Ascending aorta (tissue), 2 donors: ENCODE measurements at regions not wholly inside any gene's neighbourhood (a gene's known extent, or its start where the extent isn't known, plus 50 kb on each side); places are given as distances from the start of the nearest gene placed in this dataset.
A peak's percentile ranks its signal among the peaks of the same experiment; 100 is the strongest.
"Not testable (repeated sequence)": the region's sequence is repeated elsewhere in the genome, so short reads cannot be mapped to it uniquely, and the experiment has no call there.

Experiments
- DNase-seq, 2 donors: peaks; one replicate each; pipeline ENCODE4 v3.0.0-alpha.2; 2019; ENCODE audit warnings: low spot score in 2 of 2
- H3K27ac ChIP-seq, 2 donors: fragments of 200-600 bp; sonication (generic); one replicate each; pipeline ENCODE4 v1.5.1; 2016 to 2017; ENCODE audit warnings: mild to moderate bottlenecking in 1 of 2
- H3K27me3 ChIP-seq: fragments of 200-600 bp; sonication (generic); one replicate; pipeline ENCODE4 v1.5.1; 2017
- H3K36me3 ChIP-seq, 2 donors: fragments of 200-600 bp; sonication (generic); one replicate each; pipeline ENCODE4 v1.5.1; 2016
- H3K4me1 ChIP-seq, 2 donors: fragments of 200-600 bp; sonication (generic); one replicate each; pipeline ENCODE4 v1.5.1; 2016 to 2017; ENCODE audit warnings: mild to moderate bottlenecking in 1 of 2
- H3K4me3 ChIP-seq, 2 donors: fragments of 200-600 bp; sonication (generic); one replicate each; pipeline ENCODE4 v1.5.1; 2016 to 2017; ENCODE audit warnings: mild to moderate bottlenecking in 1 of 2
- H3K9me3 ChIP-seq, 2 donors: fragments of 200-600 bp; sonication (generic); one replicate each; pipeline ENCODE4 v1.5.1; 2016
- intact Hi-C: fragments of 100-400 bp; cut with DNase I; formaldehyde crosslinking; loops from one replicate; pipeline ENCODE4 v1.15.1; 2023

GRCh38 chr1:120357046-120357445 lies 57.8 kb upstream of the NBPF8 start:
- H3K4me1 ChIP-seq, intact Hi-C loops, H3K36me3 ChIP-seq, H3K9me3 ChIP-seq, H3K4me3 ChIP-seq, H3K27ac ChIP-seq, H3K27me3 ChIP-seq: not testable (repeated sequence)
- peak in 1 of 2 donors; percentile 67 for DNase-seq

DNA sequence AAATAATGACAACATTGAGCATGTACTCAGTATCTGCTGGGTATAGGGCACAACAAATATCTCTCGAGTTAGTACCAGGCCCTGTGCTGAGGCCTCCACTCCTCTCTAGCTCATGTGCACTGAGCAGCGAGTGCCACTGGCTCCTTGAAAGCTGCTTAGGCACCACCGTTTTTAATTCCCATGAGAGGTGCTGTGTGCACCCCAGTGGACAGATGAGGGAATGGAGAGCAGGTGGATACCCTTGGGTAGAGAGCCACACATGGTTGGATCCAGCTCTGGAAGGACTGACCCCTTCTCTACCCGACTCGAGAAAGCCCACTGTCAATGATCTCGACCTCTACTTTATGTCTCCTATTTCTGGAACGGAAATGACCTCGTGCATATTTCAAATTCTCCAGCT lies 58.7 kb upstream of the NBPF8 start:
- H3K9me3 ChIP-seq, H3K36me3 ChIP-seq, DNase-seq, intact Hi-C loops, H3K4me1 ChIP-seq, H3K27me3 ChIP-seq, H3K4me3 ChIP-seq: not testable (repeated sequence)
- H3K27ac ChIP-seq, result peak overlapping the region in 1 of 2 donors; percentile 32

DNA sequence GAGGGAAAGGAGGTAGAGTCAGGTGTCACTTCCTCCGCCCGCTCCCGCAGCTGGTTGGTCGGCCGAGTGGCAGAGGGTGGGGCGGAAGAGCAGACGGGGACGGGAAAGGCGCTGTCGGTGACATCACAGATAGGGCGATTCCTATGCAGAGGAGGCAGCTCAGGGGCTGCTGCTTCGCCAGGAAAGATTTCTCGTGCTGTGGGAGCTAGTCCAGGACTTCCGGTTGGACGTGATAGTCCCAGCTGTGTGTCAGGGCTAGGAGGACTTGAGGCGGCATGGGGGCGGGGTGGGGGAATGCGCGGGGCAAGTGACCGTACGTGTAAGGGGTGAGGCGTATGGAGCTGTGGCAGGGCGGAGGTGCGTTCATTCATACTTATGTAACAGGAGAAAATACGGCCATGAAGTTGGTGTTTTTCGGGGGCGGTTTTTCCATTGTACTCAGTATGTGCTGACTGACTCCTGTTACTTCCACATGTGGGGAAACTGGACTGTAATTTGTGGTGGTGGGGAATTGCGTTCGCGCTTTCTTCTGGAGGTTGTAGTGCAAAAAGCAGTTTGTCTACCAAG lies 60.1 kb upstream of the NBPF8 start:
- Histone ChIP-seq H3K27ac (peak overlapping the region; percentile 69 to 77), H3K4me3 (peak overlapping the region in 1 of 2 donors; percentile 58)
- H3K36me3 ChIP-seq, H3K9me3 ChIP-seq, H3K27me3 ChIP-seq, H3K4me1 ChIP-seq, intact Hi-C loops: not testable (repeated sequence)
- peak; percentile 66 to 84 for DNase-seq

GRCh38 chr1:120342231-120343073 lies 72.4 kb upstream of the NBPF8 start:
- not testable (repeated sequence) for H3K4me1 ChIP-seq, DNase-seq
- peak overlapping the region; percentile 49 to 88 for H3K27ac ChIP-seq

GRCh38 chr1:120341756-120342155 lies 73.1 kb upstream of the NBPF8 start:
- Histone ChIP-seq H3K4me3 (peak overlapping the region in 1 of 2 donors; percentile 67), H3K27ac (peak overlapping the region in 1 of 2 donors; percentile 88)
- intact Hi-C loops, H3K27me3 ChIP-seq, H3K36me3 ChIP-seq, H3K4me1 ChIP-seq, H3K9me3 ChIP-seq: not testable (repeated sequence)
- peak in 1 of 2 donors; percentile 61 for DNase-seq

More at GRCh38 chr1:120342231-120343073, 72.4 kb upstream of the NBPF8 start:
- H3K27me3 ChIP-seq, H3K36me3 ChIP-seq, intact Hi-C loops, H3K9me3 ChIP-seq: not testable (repeated sequence)
- peak overlapping the region; percentile 44 to 67 for H3K4me3 ChIP-seq

GRCh38 chr1:120340838-120341751 lies 73.7 kb upstream of the NBPF8 start:
- H3K9me3 ChIP-seq, H3K27me3 ChIP-seq, intact Hi-C loops, H3K36me3 ChIP-seq, H3K4me1 ChIP-seq: not testable (repeated sequence)
- peak in 1 of 2 donors; percentile 64 for DNase-seq
- Histone ChIP-seq H3K27ac (peak overlapping the region; percentile 70 to 88), H3K4me3 (peak overlapping the region; percentile 47 to 67)

- H3K36me3 ChIP-seq, H3K27ac ChIP-seq, H3K27me3 ChIP-seq, H3K9me3 ChIP-seq, H3K4me3 ChIP-seq, DNase-seq, intact Hi-C loops, H3K4me1 ChIP-seq: not testable (repeated sequence)
Observed at GRCh38 chr1:120315738-120316137, 99.1 kb upstream of the NBPF8 start.

GRCh38 chr1:120311930-120312329 lies 102.9 kb upstream of the NBPF8 start:
- H3K27me3 ChIP-seq, DNase-seq, H3K27ac ChIP-seq, H3K4me1 ChIP-seq, H3K9me3 ChIP-seq, H3K36me3 ChIP-seq, intact Hi-C loops, H3K4me3 ChIP-seq: not testable (repeated sequence)

DNA sequence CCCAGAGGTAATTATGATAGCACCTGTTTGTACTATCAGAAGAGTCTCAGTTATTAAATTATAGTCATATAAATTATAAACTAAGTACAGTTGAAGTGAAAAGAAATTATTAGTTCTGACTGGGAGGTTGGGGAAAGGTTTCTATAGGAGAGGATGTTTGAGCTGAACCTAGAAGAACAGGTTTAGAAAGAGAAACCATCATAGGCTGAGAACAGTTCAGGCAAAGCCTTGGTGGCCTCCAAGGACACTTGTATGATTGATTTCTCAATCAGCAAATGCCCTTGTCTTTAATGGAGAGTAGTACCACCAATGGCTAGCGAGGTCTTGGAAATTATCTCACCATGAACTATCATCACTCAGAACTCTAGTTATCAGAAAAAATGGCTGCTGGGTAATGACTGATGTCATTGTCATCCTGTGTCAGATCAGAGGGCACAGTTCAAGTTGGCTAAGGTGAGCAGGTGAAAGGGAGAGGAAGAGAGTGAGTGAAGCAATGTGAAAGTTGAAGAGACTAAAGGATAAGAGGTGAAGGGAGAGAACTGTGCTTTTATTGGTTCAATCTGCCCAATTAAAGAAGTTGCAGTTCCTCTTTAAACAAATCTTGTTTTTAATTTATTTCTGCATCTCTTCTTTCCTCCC lies 105.8 kb upstream of the NBPF8 start:
- H3K36me3 ChIP-seq, H3K4me1 ChIP-seq, H3K9me3 ChIP-seq, H3K27ac ChIP-seq, H3K4me3 ChIP-seq, intact Hi-C loops, H3K27me3 ChIP-seq, DNase-seq: not testable (repeated sequence)

DNA sequence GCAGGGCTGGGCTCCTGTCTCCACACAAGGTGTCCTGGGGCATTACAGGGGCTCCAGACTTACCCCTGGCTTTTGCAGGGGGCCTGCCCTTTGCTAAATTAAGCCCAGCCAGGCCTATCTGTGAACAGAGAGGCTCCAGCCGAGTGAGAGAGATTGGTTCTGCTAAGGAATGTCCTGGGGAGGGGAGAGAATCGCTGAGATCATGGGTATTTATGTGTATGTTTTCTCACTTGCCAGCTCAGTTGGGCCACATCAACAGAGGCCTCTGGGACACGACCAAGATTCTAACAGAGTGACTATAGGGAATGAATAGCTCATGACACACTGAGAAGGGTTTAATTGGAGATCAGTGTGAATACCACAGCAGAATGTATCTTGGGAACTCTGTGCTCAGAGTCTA lies 109.8 kb upstream of the NBPF8 start:
- H3K27ac ChIP-seq, H3K36me3 ChIP-seq, H3K4me3 ChIP-seq, H3K4me1 ChIP-seq, DNase-seq, H3K9me3 ChIP-seq, H3K27me3 ChIP-seq, intact Hi-C loops: not testable (repeated sequence)

GRCh38 chr1:120304341-120304740 lies 110.5 kb upstream of the NBPF8 start:
- H3K27me3 ChIP-seq, intact Hi-C loops, H3K4me1 ChIP-seq, DNase-seq, H3K9me3 ChIP-seq, H3K4me3 ChIP-seq, H3K36me3 ChIP-seq, H3K27ac ChIP-seq: not testable (repeated sequence)

DNA sequence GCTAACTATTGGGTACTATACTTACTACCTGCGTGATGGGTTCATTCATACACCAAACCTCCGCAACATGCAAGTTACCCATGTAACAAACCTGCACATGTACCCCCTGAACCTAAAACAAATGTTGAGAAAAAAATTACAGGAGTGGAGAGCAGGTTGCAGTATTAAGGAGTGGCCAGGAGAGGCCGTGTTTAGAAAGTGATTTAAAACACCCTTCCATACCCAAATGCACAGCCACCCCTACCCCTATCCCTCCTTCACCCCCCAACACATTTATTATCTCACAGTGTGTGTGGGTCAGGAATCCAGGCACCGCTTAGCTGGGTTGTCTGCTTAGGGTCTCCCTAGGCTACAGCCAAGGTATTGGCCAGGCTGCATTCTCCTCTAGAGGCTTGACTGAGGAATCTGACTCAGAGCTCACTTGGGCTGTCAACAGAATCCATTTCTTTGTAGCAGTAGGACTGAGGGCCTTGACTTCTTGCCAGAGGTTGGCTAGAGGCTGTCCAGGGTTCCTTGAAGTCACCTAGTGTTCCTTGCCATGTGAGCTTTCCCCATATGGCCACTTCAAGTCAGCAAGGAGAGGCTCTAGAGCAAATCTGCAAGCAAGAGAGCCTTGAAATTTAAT lies 115.3 kb upstream of the NBPF8 start:
- H3K9me3 ChIP-seq, H3K27me3 ChIP-seq, H3K4me1 ChIP-seq, H3K27ac ChIP-seq, H3K4me3 ChIP-seq, DNase-seq, intact Hi-C loops, H3K36me3 ChIP-seq: not testable (repeated sequence)

- not testable (repeated sequence) for DNase-seq
Observed at GRCh38 chr1:120298487-120298886, 116.3 kb upstream of the NBPF8 start.

More at GRCh38 chr1:120298487-120298886, 116.3 kb upstream of the NBPF8 start:
- H3K27me3 ChIP-seq, H3K4me1 ChIP-seq, H3K36me3 ChIP-seq, intact Hi-C loops, H3K9me3 ChIP-seq, H3K4me3 ChIP-seq, H3K27ac ChIP-seq: not testable (repeated sequence)
